Fibroblast of pulmonary artery (primary cell): ENCODE measurements at regions not wholly inside any gene's neighbourhood (a gene's known extent, or its start where the extent isn't known, plus 50 kb on each side); places are given as distances from the start of the nearest gene placed in this dataset.
"Not testable (repeated sequence)": the region's sequence is repeated elsewhere in the genome, so short reads cannot be mapped to it uniquely, and the experiment has no call there.

Experiments used
- DNase-seq: peaks from one replicate; pipeline ENCODE4 v3.0.0-alpha.2; 2010; ENCODE audit warnings: low read depth
- H3K4me3 ChIP-seq: replicated peaks from 2 replicates; pipeline ENCODE4 v1.5.1; 2011; ENCODE audit warnings: low read depth, mild to moderate bottlenecking, control low read depth, low read length, moderate library complexity
- TF ChIP-seq, protein P1 (sequence below): IDR thresholded peaks from 2 replicates; pipeline ENCODE4 v1.5.1; 2011; ENCODE audit warnings: mild to moderate bottlenecking, control low read depth, low read length, inconsistent platforms; ENCODE audit errors: missing control alignments

DNA sequence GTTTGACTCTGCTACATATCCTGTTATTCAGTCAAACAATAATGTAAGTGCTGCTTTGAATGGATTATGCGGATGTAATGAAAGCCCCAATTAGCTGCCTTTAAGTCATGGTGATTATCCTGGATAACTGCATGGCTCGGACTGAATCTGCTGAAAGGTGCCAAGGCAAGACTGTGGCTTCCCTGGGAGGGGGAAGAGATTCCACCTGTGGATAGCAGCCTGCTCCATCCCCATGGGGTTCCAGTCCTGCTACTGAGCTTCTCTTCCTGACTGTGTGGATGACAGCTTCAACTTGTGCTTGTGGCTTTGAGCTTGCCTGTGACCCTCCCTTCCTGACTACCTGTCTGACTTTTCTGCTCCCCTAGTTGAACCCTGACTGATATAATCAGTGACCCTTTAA is 540.0 kb upstream of the GYPC start:
- TF ChIP-seq, protein P1, sequence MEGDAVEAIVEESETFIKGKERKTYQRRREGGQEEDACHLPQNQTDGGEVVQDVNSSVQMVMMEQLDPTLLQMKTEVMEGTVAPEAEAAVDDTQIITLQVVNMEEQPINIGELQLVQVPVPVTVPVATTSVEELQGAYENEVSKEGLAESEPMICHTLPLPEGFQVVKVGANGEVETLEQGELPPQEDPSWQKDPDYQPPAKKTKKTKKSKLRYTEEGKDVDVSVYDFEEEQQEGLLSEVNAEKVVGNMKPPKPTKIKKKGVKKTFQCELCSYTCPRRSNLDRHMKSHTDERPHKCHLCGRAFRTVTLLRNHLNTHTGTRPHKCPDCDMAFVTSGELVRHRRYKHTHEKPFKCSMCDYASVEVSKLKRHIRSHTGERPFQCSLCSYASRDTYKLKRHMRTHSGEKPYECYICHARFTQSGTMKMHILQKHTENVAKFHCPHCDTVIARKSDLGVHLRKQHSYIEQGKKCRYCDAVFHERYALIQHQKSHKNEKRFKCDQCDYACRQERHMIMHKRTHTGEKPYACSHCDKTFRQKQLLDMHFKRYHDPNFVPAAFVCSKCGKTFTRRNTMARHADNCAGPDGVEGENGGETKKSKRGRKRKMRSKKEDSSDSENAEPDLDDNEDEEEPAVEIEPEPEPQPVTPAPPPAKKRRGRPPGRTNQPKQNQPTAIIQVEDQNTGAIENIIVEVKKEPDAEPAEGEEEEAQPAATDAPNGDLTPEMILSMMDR = no peak
- DNase-seq = no peak
- H3K4me3 ChIP-seq = no peak overlapping the region

DNA sequence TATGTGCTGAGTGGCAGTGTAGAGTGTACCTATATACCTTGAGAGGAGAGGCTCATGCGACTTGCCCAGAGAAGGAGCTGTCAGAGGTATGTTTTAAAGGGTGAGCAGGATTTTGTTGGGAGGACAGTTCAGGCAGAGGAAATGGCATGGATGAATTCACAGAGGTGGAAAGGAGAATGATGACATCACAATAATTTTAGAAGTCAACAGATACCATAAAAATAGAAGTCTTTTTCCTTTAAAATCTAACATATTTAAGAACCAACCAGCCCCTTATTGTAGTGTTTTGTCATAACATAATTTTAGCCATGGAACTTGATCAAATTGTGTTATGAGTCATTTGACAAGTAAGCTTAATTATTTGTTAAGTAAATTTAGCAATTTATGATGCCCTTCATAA is 538.1 kb upstream of the GYPC start:
- no peak overlapping the region for H3K4me3 ChIP-seq
- TF ChIP-seq, protein P1 = no peak
- no peak for DNase-seq

DNA sequence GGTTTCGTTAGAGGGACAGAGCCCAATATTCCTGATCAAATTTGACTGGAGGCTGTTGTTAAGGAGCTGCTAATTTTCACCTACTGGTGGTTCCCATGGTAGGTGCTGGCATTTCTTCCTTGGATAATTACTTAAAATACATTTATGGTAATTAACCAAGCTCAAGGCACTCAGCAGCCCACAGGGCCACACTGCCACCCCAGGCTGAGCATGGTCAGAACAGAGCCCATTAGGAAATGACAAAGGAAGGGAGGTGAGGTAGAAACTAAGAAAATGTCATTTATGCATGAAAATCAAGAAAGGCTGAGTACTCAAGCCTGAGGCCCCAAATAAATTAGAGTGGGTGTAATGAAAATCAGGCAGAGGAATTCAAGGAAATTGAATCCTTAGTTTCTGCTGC is 510.2 kb upstream of the GYPC start:
- no peak overlapping the region for H3K4me3 ChIP-seq
- TF ChIP-seq, protein P1 = no peak
- DNase-seq = no peak

DNA sequence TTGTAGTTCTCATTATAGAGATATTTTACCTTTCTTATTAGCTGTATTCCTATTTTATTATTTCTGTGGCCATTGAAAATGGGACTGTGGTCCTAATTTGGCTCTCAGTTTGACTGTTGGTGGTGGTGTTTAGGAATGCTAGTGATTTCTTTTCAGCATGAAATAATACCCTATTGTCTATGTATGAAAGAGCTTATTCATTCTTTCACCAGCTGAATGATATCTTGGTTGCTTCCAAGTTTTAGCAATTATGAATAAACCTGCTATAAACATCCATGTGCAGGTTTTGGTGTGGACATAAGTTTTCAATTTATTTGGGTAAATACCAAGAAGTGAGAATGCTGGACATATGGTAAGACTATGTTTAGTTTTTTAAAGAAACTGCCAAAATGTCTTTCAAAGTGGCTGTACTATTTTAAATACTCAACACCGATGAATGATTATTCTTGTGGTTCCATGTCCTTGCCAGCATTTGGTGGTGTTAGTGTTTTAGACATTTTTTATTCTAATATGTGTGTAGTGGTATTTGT is 501.6 kb upstream of the GYPC start:
- no peak for DNase-seq
- H3K4me3 ChIP-seq = no peak overlapping the region
- TF ChIP-seq, protein P1 = no peak

DNA sequence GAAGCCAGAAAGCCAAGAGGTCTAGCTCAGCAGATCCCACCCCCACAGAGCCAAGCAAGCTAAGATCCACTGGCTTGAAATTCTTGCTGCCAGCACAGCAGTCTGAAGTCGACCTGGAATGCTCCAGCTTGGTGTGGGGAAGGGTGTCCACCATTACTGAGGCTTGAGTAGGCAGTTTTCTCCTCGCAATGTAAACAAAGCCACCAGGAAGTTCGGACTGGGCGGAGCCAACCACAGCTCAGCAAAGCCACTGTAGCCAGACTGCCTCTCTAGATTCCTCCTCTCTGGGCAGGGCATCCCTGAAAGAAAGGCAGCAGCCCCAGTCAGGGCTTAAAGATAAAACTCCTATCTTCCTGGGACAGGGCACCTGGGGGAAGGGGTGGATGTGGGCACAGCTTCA is 495.0 kb upstream of the GYPC start:
- H3K4me3 ChIP-seq, DNase-seq: not testable (repeated sequence)

DNA sequence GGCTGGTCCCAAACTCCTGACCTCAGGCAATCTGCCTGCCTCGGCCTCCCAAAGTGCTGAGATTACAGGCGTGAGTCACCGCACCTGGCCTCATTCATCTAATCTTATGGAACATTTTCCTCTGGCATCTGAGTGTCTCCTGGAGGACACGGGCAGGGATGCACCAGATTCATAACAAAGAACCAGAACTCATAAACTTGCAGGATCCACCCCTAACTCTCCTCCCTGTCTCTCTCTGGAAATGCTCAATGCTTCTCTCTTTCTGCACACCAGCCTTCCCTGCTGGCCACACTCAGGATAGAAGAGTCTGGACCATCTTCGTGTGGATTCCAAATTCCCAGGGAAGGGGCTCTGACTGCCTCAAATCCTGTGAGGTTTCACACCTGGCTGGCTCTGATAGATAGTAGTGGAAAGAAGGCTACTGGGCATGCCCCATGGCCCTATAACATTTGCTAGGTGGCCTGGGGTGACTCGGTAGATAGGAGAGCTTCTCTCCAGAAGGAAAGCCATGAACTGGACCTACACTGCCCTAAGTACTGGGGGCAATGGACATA is 483.2 kb upstream of the GYPC start:
- H3K4me3 ChIP-seq = no peak overlapping the region
- TF ChIP-seq, protein P1 = no peak
- no peak for DNase-seq

DNA sequence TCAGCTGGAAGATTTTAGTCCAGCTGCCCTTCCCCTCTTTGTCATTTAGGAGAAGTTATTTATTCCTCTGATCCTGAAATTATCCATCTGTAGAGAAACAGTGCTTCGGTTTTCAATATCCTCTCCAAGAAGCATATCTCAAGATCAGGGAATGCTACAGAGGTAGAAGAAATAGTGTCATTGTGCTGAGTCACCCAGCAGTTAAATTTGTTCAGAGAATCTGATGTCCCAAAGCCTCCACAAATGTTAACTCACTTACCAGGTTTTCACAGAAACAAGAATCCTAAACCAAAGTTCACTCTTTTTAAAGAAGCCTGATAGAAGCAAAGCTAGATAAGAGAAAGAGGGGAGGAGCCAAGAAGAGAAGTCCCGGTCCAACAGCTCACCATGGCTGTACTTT is 480.7 kb upstream of the GYPC start:
- H3K4me3 ChIP-seq = no peak overlapping the region
- TF ChIP-seq, protein P1 = no peak
- DNase-seq = no peak
